ENCODE measurements at regions not wholly inside any gene's neighbourhood (a gene's known extent, or its start where the extent isn't known, plus 50 kb on each side); places are given as distances from the start of the nearest gene placed in this dataset.
"Not testable (repeated sequence)": the region's sequence is repeated elsewhere in the genome, so short reads cannot be mapped to it uniquely, and the experiment has no call there.

DNA sequence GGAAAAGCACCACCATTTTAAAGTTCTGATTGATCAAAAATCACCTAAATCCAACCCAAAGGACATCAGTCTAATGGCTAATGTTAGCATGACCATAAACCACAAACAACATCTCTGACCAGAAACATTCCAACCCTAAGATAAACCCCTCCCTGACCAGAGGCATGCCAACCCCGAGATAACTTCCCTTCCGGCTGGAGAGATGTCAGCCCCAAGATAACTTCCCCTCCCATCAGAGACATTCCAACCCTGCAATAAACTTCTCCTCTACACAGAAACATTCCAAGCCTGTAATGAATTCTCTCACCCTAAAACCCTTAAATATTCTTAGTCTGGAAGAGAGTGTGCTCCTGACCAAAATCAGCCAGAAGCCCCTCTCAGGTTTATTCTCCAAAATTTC is 364.3 kb downstream of the KCNN2 start:
- H3K4me3 Mint-ChIP-seq, result no peak overlapping the region
- peaks cover 0 to 9% of the 10 kb centered on the region in 2 donors for H3K27me3 Mint-ChIP-seq
- no peak overlapping the region for H3K27ac Mint-ChIP-seq
- H3K36me3 Mint-ChIP-seq (ENCODE audit: insufficient read depth), result peaks cover 5% of the 10 kb centered on the region
- H3K9me3 Mint-ChIP-seq, result peaks cover 8 to 18% of the 10 kb centered on the region in 2 donors
- ATAC-seq (replicated peaks), result no peak
- no peaks in the 10 kb centered on the region for H3K4me1 Mint-ChIP-seq (ENCODE audit: low read depth in 2 of 2)
- no peak for DNase-seq

DNA sequence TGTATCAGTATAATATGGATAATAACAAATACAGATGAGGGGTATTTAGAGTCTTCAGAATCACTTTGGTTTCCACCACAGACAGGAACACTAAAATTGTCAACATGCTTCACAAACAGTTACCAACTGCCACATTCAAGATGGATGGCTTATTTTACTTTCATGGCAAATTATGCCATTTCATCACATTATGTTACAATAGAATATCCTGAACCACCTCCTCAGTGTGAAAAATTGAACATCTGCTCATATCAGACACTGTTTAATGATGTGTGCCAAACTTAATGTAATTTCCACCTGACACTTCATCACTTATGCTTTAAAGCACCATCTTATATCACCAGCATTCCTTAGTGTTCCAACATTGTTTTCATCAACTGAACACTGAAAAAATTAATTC is 357.4 kb downstream of the KCNN2 start:
- H3K27ac Mint-ChIP-seq, result no peak overlapping the region
- H3K4me3 Mint-ChIP-seq, result no peak overlapping the region
- DNase-seq, result no peak
- peaks cover 5% of the 10 kb centered on the region for H3K36me3 Mint-ChIP-seq (ENCODE audit: insufficient read depth)
- peaks cover 7 to 9% of the 10 kb centered on the region in 2 donors for H3K9me3 Mint-ChIP-seq
- no peaks in the 10 kb centered on the region for H3K4me1 Mint-ChIP-seq (ENCODE audit: low read depth in 2 of 2)
- peaks cover 0 to 9% of the 10 kb centered on the region in 2 donors for H3K27me3 Mint-ChIP-seq
- no peak for ATAC-seq (replicated peaks)

DNA sequence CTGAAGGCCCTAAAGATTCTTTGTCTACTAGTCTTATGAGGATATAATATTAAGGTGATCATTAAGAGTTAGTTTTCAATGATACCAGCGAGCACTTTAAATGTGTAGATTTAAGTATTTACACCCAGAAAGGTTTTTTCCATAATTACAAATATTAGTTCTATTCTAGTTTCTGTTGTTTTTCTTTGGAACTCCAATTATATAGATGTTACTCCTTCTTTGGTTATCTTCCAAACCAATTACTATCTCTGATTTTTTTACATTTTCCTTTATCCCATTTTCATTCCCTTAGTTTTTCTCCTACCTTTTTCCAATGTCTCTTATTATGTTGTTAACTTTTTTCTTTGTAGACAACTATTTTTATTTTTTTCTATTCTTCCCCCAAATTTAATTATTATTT is 355.1 kb downstream of the KCNN2 start:
- ATAC-seq (replicated peaks) (no peak), DNase-seq (no peak)
- H3K4me1 Mint-ChIP-seq (ENCODE audit: low read depth in 2 of 2), result no peaks in the 10 kb centered on the region
- H3K27me3 Mint-ChIP-seq, result no peaks in the 10 kb centered on the region
- H3K27ac Mint-ChIP-seq, result no peak overlapping the region
- no peak overlapping the region for H3K4me3 Mint-ChIP-seq
- peaks cover 0 to 4% of the 10 kb centered on the region in 2 donors for H3K9me3 Mint-ChIP-seq
- H3K36me3 Mint-ChIP-seq (ENCODE audit: insufficient read depth), result no peaks in the 10 kb centered on the region

DNA sequence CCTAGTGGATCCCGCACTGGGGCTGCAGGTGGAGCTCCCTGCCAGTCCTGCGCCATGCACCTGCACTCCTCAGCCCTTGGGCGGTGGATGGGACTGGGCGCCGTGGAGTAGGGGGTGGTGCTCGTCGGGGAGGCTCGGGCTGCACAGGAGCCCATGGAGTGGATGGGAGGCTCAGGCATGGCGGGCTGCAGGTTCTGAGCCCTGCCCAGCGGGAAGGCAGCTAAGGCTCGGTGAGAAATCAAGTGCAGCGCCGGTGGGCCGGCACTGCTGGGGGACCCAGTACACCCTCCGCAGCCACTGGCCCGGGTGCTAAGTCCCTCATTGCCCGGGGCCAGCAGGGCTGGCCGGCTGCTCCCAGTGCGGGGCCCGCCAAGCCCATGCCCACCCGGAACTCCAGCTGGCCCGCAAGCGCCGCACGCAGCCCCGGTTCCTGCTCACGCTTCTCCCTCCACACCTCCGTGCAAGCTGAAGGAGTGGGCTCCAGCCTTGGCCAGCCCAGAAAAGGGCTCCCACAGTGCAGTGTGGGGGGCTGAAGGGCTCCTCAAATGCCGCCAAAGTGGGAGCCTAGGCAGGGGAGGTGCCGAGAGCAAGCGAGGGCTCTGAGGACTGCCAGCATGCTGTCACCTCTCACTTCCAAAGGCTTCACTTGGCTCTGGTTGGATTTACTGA is 342.5 kb downstream of the KCNN2 start:
- H3K4me3 Mint-ChIP-seq; H3K27me3 Mint-ChIP-seq; H3K36me3 Mint-ChIP-seq (ENCODE audit: insufficient read depth); ATAC-seq (replicated peaks); H3K4me1 Mint-ChIP-seq (ENCODE audit: low read depth in 2 of 2); H3K9me3 Mint-ChIP-seq; H3K27ac Mint-ChIP-seq; DNase-seq: not testable (repeated sequence)

DNA sequence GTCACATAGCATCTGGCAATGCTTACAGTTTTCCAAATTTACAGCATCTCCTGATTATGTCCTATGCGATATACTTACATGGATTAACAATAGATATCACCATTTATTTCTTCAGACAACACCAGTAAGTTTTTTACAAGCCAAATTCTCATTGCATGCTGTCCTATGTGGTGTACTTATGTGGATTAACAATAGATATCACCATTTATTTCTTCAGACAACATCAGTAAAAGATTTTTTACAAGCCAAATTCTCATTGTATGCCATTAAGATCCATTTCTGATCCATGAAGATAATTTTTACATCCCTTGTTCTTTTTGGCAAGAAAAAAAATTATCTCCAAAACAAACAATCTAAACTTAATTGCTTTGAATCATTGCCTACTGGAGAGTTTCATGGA is 340.9 kb downstream of the KCNN2 start:
- ATAC-seq (replicated peaks) (no peak), DNase-seq (no peak)
- no peak overlapping the region for H3K27ac Mint-ChIP-seq

DNA sequence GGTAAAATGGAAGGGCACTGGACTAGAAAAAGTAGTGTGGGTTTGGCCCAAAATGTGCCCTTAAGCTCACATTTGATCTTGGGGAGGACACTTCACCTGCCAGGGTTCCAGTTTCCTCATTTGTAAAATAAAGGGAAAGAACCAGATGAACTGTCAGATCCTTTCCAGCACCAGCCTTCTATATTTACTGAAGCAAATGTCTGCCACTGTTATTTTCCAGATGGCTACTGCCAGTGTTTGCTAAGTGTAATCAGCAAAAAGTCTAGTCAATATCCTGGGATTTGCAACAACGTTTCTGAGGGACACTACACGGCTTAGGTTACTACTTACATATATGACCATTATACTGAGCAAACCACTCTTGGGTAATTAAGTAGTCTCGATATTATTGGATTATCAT is 340.3 kb downstream of the KCNN2 start:
- ATAC-seq (replicated peaks) (no peak), DNase-seq (no peak)
- no peaks in the 10 kb centered on the region for H3K27me3 Mint-ChIP-seq

More for the DNA sequence above, 340.9 kb downstream of the KCNN2 start:
- peaks cover 2 to 4% of the 10 kb centered on the region in 2 donors for H3K9me3 Mint-ChIP-seq
- no peaks in the 10 kb centered on the region for H3K36me3 Mint-ChIP-seq (ENCODE audit: insufficient read depth)
- no peaks in the 10 kb centered on the region for H3K4me1 Mint-ChIP-seq (ENCODE audit: low read depth in 2 of 2)
- no peak overlapping the region for H3K4me3 Mint-ChIP-seq
- H3K27me3 Mint-ChIP-seq, result no peaks in the 10 kb centered on the region

DNA sequence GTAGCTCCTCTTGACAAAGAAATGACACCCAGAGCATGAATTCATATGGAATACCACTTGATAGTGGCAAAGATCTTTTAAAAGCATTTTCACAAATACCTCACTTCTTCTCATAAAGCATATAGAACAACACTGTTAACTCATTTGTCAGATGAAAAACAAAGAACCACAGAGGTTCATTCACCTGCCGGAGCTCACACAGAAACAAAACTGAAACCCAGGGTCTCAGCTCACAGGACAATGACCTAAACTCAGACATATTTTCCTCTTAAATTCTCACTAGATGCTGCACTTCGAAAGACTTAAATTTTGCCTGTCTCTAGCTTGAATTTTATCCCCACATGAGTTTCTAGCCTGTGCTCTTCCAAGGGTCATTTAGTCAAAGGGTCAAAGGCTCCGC is 339.0 kb downstream of the KCNN2 start:
- Mint-ChIP-seq H3K4me3 (no peak overlapping the region), H3K9me3 (peaks cover 2 to 4% of the 10 kb centered on the region in 2 donors), H3K27me3 (no peaks in the 10 kb centered on the region), H3K36me3 (ENCODE audit: insufficient read depth) (no peaks in the 10 kb centered on the region), H3K27ac (no peak overlapping the region), H3K4me1 (ENCODE audit: low read depth in 2 of 2) (no peaks in the 10 kb centered on the region)
- no peak for ATAC-seq (replicated peaks)
- no peak for DNase-seq

More for the DNA sequence above, 340.3 kb downstream of the KCNN2 start:
- Mint-ChIP-seq H3K4me3 (no peak overlapping the region), H3K36me3 (ENCODE audit: insufficient read depth) (no peaks in the 10 kb centered on the region), H3K4me1 (ENCODE audit: low read depth in 2 of 2) (no peaks in the 10 kb centered on the region), H3K27ac (no peak overlapping the region), H3K9me3 (peaks cover 2 to 4% of the 10 kb centered on the region in 2 donors)

DNA sequence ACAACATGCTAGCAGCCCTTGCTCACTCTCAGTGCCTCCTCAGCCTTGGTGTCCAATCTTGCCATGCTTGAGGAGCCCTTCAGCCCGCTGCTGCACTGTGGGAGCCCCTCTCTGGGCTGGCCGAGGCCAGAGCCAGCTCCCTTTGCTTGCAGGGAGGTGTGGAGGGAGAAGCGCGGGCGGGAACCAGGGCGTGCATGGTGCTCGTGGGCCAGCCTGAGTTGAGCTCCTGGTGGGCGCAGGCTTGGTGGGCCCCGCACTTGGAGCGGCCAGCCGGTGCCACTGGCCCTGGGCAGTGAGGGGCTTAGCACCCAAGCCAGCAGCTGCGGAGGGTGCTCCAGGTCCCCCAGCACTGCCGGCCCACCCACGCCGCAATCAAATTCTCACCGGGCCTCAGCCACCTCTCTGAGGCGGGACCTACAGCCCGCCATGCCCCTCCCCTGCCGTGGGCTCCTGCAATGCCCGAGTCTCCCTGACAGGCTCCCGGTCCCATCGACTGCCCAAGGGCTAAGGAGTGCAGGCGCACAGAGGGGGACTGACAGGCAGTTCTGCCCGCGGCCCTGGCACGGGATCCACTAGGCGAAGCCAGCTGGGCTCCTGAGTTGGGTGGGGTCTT is 333.5 kb downstream of the KCNN2 start:
- Mint-ChIP-seq H3K9me3 (peaks cover 4 to 10% of the 10 kb centered on the region in 2 donors), H3K4me3 (no peak overlapping the region), H3K27ac (no peak overlapping the region), H3K36me3 (ENCODE audit: insufficient read depth) (no peaks in the 10 kb centered on the region), H3K27me3 (no peaks in the 10 kb centered on the region), H3K4me1 (ENCODE audit: low read depth in 2 of 2) (no peaks in the 10 kb centered on the region)
- DNase-seq (no peak), ATAC-seq (replicated peaks) (no peak)

DNA sequence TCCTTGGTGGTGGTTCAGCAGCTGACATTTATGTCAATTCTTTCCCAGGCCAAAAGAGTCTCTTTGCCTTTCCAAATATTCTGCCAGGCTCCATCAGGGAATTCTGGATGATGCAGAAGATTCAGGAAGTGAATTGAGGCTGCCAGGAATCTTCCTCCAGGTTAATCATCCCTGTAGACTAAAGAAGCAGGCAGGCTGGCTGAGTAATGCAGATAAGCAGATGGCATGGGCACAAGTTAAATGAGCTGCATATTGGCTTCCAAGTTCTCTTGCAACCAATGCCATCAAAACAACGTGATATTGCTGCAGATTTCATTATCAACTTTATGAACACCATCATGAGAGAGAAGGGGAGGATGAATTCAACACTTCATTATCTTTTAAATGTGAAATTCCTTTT is 324.5 kb downstream of the KCNN2 start:
- Mint-ChIP-seq H3K27ac (no peak overlapping the region), H3K36me3 (ENCODE audit: insufficient read depth) (no peaks in the 10 kb centered on the region), H3K4me1 (ENCODE audit: low read depth in 2 of 2) (no peaks in the 10 kb centered on the region), H3K27me3 (no peaks in the 10 kb centered on the region), H3K4me3 (no peak overlapping the region), H3K9me3 (peaks cover 8 to 12% of the 10 kb centered on the region in 2 donors)
- DNase-seq, result no peak
- no peak for ATAC-seq (replicated peaks)

DNA sequence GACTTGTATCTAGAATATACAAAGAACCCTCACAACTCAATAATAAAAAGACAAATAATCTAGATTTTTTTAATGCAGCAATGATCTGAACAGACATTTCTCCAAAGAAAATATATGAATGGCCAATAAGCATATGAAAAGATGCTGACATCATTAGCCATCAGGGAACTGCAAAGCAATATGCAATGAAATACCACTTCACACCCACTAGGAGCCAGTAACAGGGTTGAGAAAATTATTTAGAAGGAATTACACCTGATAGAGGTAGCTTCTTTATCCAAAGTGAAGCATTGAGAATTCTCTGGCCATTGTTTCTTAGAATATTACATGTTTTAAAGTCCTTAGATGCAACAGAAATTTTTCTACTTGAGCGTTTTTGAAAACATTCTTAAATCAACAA is 316.9 kb downstream of the KCNN2 start:
- Mint-ChIP-seq H3K4me1 (ENCODE audit: low read depth in 2 of 2) (no peaks in the 10 kb centered on the region), H3K27me3 (no peaks in the 10 kb centered on the region), H3K27ac (no peak overlapping the region), H3K4me3 (no peak overlapping the region), H3K9me3 (peaks cover 1 to 8% of the 10 kb centered on the region in 2 donors), H3K36me3 (ENCODE audit: insufficient read depth) (no peaks in the 10 kb centered on the region)
- DNase-seq (no peak), ATAC-seq (replicated peaks) (no peak)

DNA sequence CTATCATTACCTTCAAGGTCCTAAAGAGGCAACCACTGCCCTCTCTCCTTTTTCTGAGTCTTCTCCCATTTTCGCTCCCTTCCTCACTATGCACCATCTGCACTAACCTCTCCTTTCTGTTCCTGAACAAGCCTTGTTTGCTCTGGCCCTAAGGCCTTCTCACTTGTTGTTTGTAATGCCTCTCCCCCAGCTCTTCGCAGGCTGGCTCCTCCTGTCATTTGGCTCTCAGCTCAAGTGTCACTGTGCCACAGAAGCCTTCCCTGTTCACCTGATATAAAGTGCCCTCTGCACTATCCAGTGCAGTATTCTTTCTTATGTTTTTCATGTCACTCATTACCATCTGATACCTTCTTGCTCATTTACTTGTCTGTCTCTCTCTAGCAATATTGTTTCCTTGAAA is 303.7 kb downstream of the KCNN2 start:
- H3K27ac Mint-ChIP-seq, result no peak overlapping the region
- no peaks in the 10 kb centered on the region for H3K27me3 Mint-ChIP-seq
- H3K4me3 Mint-ChIP-seq, result no peak overlapping the region
- no peaks in the 10 kb centered on the region for H3K36me3 Mint-ChIP-seq (ENCODE audit: insufficient read depth)
- DNase-seq (no peak), ATAC-seq (replicated peaks) (no peak)
- peaks cover 7 to 9% of the 10 kb centered on the region in 2 donors for H3K9me3 Mint-ChIP-seq
- H3K4me1 Mint-ChIP-seq (ENCODE audit: low read depth in 2 of 2), result no peaks in the 10 kb centered on the region

DNA sequence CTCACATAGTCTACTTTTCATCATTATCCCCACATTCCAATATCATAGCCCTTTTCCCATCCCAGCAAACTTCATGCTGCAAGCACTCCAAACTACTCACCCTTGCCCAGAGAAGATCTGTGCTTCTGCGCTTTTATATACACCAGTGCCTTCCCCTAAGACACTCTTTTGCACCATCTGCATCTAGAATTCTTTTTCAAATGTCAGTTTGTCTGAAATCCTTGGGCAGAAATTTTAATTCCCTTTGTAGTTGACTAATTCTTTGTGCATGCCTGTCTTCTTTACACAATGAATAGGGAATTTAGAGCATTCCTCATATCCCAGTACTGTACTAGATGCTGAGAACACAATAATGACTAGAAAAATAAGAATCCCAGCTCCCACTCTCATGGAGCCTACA is 298.9 kb downstream of the KCNN2 start:
- Mint-ChIP-seq H3K27ac (no peak overlapping the region), H3K27me3 (no peaks in the 10 kb centered on the region), H3K4me1 (ENCODE audit: low read depth in 2 of 2) (no peaks in the 10 kb centered on the region), H3K4me3 (no peak overlapping the region), H3K36me3 (ENCODE audit: insufficient read depth) (no peaks in the 10 kb centered on the region), H3K9me3 (peaks cover 5 to 6% of the 10 kb centered on the region in 2 donors)
- ATAC-seq (replicated peaks) (no peak), DNase-seq (no peak)

DNA sequence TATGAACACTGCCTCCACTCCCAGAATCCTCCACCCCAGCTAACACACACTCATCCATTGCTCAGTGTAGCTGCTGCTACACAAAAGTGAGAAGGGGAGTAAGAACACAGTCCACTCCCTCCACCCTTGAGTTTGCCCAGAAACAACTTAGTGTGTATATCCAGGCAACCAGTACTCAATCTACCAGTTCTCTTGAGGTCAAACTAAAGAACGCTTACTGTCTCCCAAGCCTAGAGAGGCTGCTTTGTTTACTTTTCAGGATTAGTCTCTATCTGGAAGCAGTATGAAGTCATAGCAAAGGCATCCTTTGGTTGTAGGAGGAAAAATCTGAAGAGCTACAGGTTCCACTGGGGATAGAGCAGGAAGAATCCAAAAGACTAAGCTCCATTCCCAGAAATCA is 296.3 kb downstream of the KCNN2 start:
- Mint-ChIP-seq H3K27me3 (no peaks in the 10 kb centered on the region), H3K27ac (no peak overlapping the region), H3K9me3 (peaks cover 5 to 7% of the 10 kb centered on the region in 2 donors), H3K4me3 (no peak overlapping the region), H3K4me1 (ENCODE audit: low read depth in 2 of 2) (no peaks in the 10 kb centered on the region), H3K36me3 (ENCODE audit: insufficient read depth) (no peaks in the 10 kb centered on the region)
- ATAC-seq (replicated peaks), result no peak
- DNase-seq, result no peak

DNA sequence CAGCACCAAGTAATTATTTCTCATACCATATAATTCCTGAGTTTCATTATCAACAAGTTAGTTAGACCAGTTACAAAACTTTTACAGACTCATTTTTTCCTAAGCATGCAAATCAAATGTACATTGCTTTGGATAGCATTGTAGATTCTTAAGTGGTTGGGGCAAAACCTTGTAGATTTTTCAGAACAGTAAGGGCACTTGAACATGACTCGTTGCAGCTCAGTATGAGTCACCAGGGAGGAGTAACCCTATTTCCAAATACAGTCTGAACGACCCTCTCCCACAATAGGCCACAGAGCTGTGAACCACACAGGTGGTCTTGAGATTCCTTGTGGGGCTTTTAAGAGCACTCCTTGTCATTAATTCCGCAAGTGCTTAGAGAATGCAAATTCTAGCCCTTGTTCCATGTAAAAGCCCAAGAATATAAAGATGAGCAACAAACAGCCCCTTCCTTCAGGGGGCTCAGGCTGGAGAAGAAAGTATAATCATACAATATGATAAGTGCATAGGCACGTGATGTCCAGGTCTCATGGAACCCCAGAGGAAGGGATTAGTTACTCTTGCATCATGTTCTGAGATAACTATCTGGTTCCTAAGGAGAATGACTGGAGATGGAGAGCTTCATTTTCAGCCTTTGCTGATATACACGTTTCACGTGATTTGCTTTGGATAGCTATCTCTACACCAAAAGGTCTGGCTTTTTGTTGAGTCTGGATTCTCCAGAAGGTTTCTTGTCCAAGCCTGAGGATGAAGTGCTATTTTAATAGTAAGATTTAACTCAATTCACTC is 295.7 kb downstream of the KCNN2 start:
- ATAC-seq (replicated peaks) (no peak), DNase-seq (no peak)
- Mint-ChIP-seq H3K9me3 (peaks cover 5 to 7% of the 10 kb centered on the region in 2 donors), H3K4me3 (no peak overlapping the region), H3K36me3 (ENCODE audit: insufficient read depth) (no peaks in the 10 kb centered on the region), H3K27ac (no peak overlapping the region), H3K27me3 (no peaks in the 10 kb centered on the region), H3K4me1 (ENCODE audit: low read depth in 2 of 2) (no peaks in the 10 kb centered on the region)

Data from effector memory CD8-positive, alpha-beta T cell (primary cell).